Fibroblast of skin of scalp (primary cell): ENCODE measurements at regions not wholly inside any gene's neighbourhood (a gene's known extent, or its start where the extent isn't known, plus 50 kb on each side); places are given as distances from the start of the nearest gene placed in this dataset.
"Not testable (repeated sequence)": the region's sequence is repeated elsewhere in the genome, so short reads cannot be mapped to it uniquely, and the experiment has no call there.

Experiments
- DNase-seq: peaks from one replicate; pipeline ENCODE4 v3.0.0-alpha.2; 2013

GRCh38 chr5:50501491-50502228 lies 60.6 kb upstream of the EMB start:
- DNase-seq = no peak

GRCh38 chr5:50513028-50513457 lies 72.0 kb upstream of the EMB start:
- DNase-seq = not testable (repeated sequence)

- DNase-seq = not testable (repeated sequence)
These were observed 80.0 kb upstream of the EMB start for GRCh38 chr5:50521060-50521459.

GRCh38 chr5:50527514-50528060 lies 86.5 kb upstream of the EMB start:
- not testable (repeated sequence) for DNase-seq

GRCh38 chr5:50535393-50535792 lies 94.3 kb upstream of the EMB start:
- no peak for DNase-seq

GRCh38 chr5:50537534-50537933 lies 96.4 kb upstream of the EMB start:
- DNase-seq = not testable (repeated sequence)

- no peak for DNase-seq
These were observed 106.2 kb upstream of the EMB start for GRCh38 chr5:50547303-50547702.

GRCh38 chr5:50550267-50550666 lies 109.2 kb upstream of the EMB start:
- no peak for DNase-seq

GRCh38 chr5:50550993-50551392 lies 109.9 kb upstream of the EMB start:
- no peak for DNase-seq

GRCh38 chr5:50553560-50553984 lies 112.5 kb upstream of the EMB start:
- DNase-seq = no peak

GRCh38 chr5:50558640-50559039 lies 107.8 kb upstream of the PARP8 start:
- not testable (repeated sequence) for DNase-seq

- no peak for DNase-seq
These were observed 106.5 kb upstream of the PARP8 start for GRCh38 chr5:50559955-50560354.

GRCh38 chr5:50562694-50563093 lies 103.7 kb upstream of the PARP8 start:
- DNase-seq = no peak

- DNase-seq = no peak
These were observed 102.4 kb upstream of the PARP8 start for GRCh38 chr5:50564079-50564478.

- DNase-seq = no peak
These were observed 101.9 kb upstream of the PARP8 start for GRCh38 chr5:50564558-50564957.

- no peak for DNase-seq
These were observed 92.3 kb upstream of the PARP8 start for GRCh38 chr5:50574121-50574520.

- DNase-seq = no peak
These were observed 90.7 kb upstream of the PARP8 start for GRCh38 chr5:50575740-50576139.

- DNase-seq = no peak
These were observed 90.2 kb upstream of the PARP8 start for GRCh38 chr5:50576265-50576664.

- no peak for DNase-seq
These were observed 89.7 kb upstream of the PARP8 start for GRCh38 chr5:50576686-50577256.

- DNase-seq = peak; percentile 2
These were observed 85.9 kb upstream of the PARP8 start for GRCh38 chr5:50580506-50580905.

GRCh38 chr5:50581845-50582244 lies 84.6 kb upstream of the PARP8 start:
- not testable (repeated sequence) for DNase-seq

GRCh38 chr5:50582699-50583098 lies 83.7 kb upstream of the PARP8 start:
- DNase-seq = no peak

- no peak for DNase-seq
These were observed 82.8 kb upstream of the PARP8 start for GRCh38 chr5:50583621-50584020.

- not testable (repeated sequence) for DNase-seq
These were observed 78.0 kb upstream of the PARP8 start for GRCh38 chr5:50588471-50588870.
